Suprapubic skin (tissue), 4 donors: ENCODE measurements at regions not wholly inside any gene's neighbourhood (a gene's known extent, or its start where the extent isn't known, plus 50 kb on each side); places are given as distances from the start of the nearest gene placed in this dataset.

ENCODE experiments used
- DNase-seq, 2 donors: peaks; one replicate each; pipeline ENCODE4 v3.0.0-alpha.2; 2019; ENCODE audit warnings: low spot score in 2 of 2
- H3K27ac ChIP-seq: fragments of 200-600 bp; sonication (generic); one replicate; pipeline ENCODE4 v1.5.1; 2019
- H3K27me3 ChIP-seq: fragments of 200-600 bp; sonication (generic); one replicate; pipeline ENCODE4 v1.5.1; 2019
- H3K36me3 ChIP-seq: fragments of 200-600 bp; sonication (generic); one replicate; pipeline ENCODE4 v1.5.1; 2019
- H3K4me1 ChIP-seq: fragments of 200-600 bp; sonication (generic); one replicate; pipeline ENCODE4 v1.5.1; 2019
- H3K4me3 ChIP-seq: fragments of 200-600 bp; sonication (generic); one replicate; pipeline ENCODE4 v1.5.1; 2019; ENCODE audit warnings: mild to moderate bottlenecking
- H3K9me3 ChIP-seq: fragments of 200-600 bp; sonication (generic); one replicate; pipeline ENCODE4 v1.5.1; 2019
- EP300 ChIP-seq: sonication (generic); formaldehyde crosslinking; IDR thresholded peaks from one replicate; pipeline ENCODE4 v1.6.1; 2017; ENCODE audit warnings: antibody characterized with exemption
- POLR2A ChIP-seq, 2 donors: fragments of 450-650 bp; IDR thresholded peaks; one replicate each; pipeline ENCODE4 v1.6.1; 2017; ENCODE audit warnings: antibody characterized with exemption in 2 of 2, mild to moderate bottlenecking in 2 of 2, moderate library complexity in 2 of 2
- POLR2AphosphoS5 ChIP-seq, 3 donors: sonication (generic); formaldehyde crosslinking; IDR thresholded peaks; one replicate each; pipeline ENCODE4 v1.6.1; 2017; ENCODE audit warnings: antibody characterized with exemption in 3 of 3
- WGBS: methylation state at CpG from one replicate; pipeline ENCODE4 v1.1.5; 2018; 5-methylcytosine and 5-hydroxymethylcytosine counted together
- TF ChIP-seq, protein P1 (sequence below), 2 donors: fragments of 200-600 bp in 1 of 2; fragments of 450-650 bp in 1 of 2; sonication (generic) in 1 of 2; IDR thresholded peaks; one replicate each; pipeline ENCODE4 v1.5.1; 2016 to 2019; ENCODE audit warnings: antibody characterized with exemption in 2 of 2, mild to moderate bottlenecking in 1 of 2, moderate library complexity in 1 of 2

- TF ChIP-seq EP300, result no peak
- TF ChIP-seq POLR2A (IDR thresholded peaks at IDR 0.05), result no peak
- TF ChIP-seq POLR2AphosphoS5 (IDR thresholded peaks at IDR 0.05), result no peak
- TF ChIP-seq, protein P1, sequence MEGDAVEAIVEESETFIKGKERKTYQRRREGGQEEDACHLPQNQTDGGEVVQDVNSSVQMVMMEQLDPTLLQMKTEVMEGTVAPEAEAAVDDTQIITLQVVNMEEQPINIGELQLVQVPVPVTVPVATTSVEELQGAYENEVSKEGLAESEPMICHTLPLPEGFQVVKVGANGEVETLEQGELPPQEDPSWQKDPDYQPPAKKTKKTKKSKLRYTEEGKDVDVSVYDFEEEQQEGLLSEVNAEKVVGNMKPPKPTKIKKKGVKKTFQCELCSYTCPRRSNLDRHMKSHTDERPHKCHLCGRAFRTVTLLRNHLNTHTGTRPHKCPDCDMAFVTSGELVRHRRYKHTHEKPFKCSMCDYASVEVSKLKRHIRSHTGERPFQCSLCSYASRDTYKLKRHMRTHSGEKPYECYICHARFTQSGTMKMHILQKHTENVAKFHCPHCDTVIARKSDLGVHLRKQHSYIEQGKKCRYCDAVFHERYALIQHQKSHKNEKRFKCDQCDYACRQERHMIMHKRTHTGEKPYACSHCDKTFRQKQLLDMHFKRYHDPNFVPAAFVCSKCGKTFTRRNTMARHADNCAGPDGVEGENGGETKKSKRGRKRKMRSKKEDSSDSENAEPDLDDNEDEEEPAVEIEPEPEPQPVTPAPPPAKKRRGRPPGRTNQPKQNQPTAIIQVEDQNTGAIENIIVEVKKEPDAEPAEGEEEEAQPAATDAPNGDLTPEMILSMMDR (IDR thresholded peaks at IDR 0.05), result no peak
These were observed 58.1 kb upstream of the DIO2 start for GRCh38 chr14:80269353-80269925.

DNA sequence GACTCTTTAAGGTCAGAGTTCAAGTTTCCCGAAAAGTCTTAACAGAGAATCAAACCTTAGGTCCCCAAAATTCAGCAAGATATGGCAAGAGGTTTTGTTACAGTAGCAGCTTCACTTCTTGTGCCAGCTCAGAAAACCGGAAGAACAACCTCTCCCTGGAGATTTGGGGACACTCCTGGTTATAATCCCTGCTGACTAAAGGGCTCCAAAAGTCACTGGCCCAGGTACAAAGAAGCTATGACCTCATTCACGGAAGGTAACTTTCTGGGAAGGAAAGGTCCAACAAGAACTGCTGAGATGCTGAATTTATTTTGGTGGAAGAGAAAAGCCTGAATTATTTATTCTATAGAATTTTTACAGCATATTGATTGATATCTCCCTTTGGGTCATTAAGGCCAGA lies 55.6 kb upstream of the DIO2 start:
- WGBS, result 60% methylated on average over 3 of the region's 3 CpGs
- Histone ChIP-seq H3K9me3 (no peaks in the 10 kb centered on the region), H3K4me1 (peaks cover 4% of the 10 kb centered on the region), H3K36me3 (no peaks in the 10 kb centered on the region), H3K4me3 (no peak overlapping the region), H3K27ac (no peak overlapping the region), H3K27me3 (no peaks in the 10 kb centered on the region)
- DNase-seq, result no peak
- TF ChIP-seq POLR2AphosphoS5 (IDR thresholded peaks at IDR 0.05) (no peak), EP300 (no peak), POLR2A (IDR thresholded peaks at IDR 0.05) (no peak)
- TF ChIP-seq, protein P1 (IDR thresholded peaks at IDR 0.05), result no peak

More at GRCh38 chr14:80269353-80269925, 58.1 kb upstream of the DIO2 start:
- Histone ChIP-seq H3K36me3 (no peaks in the 10 kb centered on the region), H3K9me3 (no peaks in the 10 kb centered on the region), H3K27ac (no peak overlapping the region), H3K27me3 (no peaks in the 10 kb centered on the region), H3K4me3 (no peak overlapping the region), H3K4me1 (peaks cover 4% of the 10 kb centered on the region)
- WGBS, result 53% methylated on average over 4 of the region's 4 CpGs
- DNase-seq, result no peak

DNA sequence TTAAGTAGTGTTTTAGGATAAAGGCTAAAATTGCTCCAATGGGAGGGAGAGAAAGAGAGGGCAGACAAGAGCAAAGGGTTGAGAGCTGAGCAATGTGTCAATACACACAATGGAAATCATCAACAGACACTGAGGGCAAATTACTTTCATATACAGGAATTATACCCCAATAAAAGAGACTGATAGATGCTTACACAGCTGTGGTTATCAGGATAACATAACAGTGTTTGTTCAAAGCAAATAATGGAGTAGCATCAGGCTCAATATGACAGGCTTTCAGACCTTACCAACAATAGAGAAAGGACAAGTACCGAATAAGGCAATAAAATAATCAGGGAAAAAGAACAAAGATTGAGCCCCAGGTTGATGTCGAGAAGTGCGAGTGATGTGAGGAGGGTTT lies 53.4 kb upstream of the DIO2 start:
- H3K27ac ChIP-seq, result no peak overlapping the region
- no peak for DNase-seq
- peaks cover 4% of the 10 kb centered on the region for H3K4me1 ChIP-seq
- H3K9me3 ChIP-seq, result no peaks in the 10 kb centered on the region
- H3K4me3 ChIP-seq, result no peak overlapping the region
- TF ChIP-seq, protein P1 (IDR thresholded peaks at IDR 0.05), result no peak
- TF ChIP-seq EP300, result no peak
- no peak for TF ChIP-seq POLR2AphosphoS5 (IDR thresholded peaks at IDR 0.05)
- TF ChIP-seq POLR2A (IDR thresholded peaks at IDR 0.05), result no peak
- H3K36me3 ChIP-seq, result no peaks in the 10 kb centered on the region
- H3K27me3 ChIP-seq, result no peaks in the 10 kb centered on the region
- 89% methylated on average over 3 of the region's 3 CpGs for WGBS
